ENCODE measurements at regions not wholly inside any gene's neighbourhood (a gene's known extent, or its start where the extent isn't known, plus 50 kb on each side); places are given as distances from the start of the nearest gene placed in this dataset.

- WGBS, 10 experiments, result 0 to 100% (median 61%) methylated on average over 1 to 8 of the region's 8 CpGs; no CpG with 5 or more reads in 1 of the 10 experiments
- ATAC-seq (replicated peaks in 6 of 8), result peak in 1 of 8 experiments; percentile 55
- Histone ChIP-seq H3K27ac (no peak overlapping the region), H3K4me3 (no peak overlapping the region), H3K4me1 (replicated peaks in 1 of 2) (peaks cover 6 to 30% of the 10 kb centered on the region in 2 donors)
- in situ Hi-C loops (cut with MboI; ENCODE audit: low pct_unique_long_range_greater_than_20kb in 2 of 9, low sequenced_read_pairs in 9 of 9, unreplicated experiment in 9 of 9), result no loop called here
These were observed 461.7 kb upstream of the SOX11 start for GRCh38 chr2:5230444-5230843.

- 0 to 85% (median 50%) methylated on average over 1 to 3 of the region's 3 CpGs for WGBS, 10 experiments
- in situ Hi-C loops (cut with MboI; ENCODE audit: low pct_unique_long_range_greater_than_20kb in 2 of 9, low sequenced_read_pairs in 9 of 9, unreplicated experiment in 9 of 9), result no loop called here
- Histone ChIP-seq H3K4me1 (replicated peaks in 1 of 2) (peaks cover 6 to 30% of the 10 kb centered on the region in 2 donors), H3K4me3 (no peak overlapping the region), H3K27ac (no peak overlapping the region)
- peak in 1 of 8 experiments; percentile 53 for ATAC-seq (replicated peaks in 6 of 8)
These were observed 461.3 kb upstream of the SOX11 start for GRCh38 chr2:5230855-5231254.

DNA sequence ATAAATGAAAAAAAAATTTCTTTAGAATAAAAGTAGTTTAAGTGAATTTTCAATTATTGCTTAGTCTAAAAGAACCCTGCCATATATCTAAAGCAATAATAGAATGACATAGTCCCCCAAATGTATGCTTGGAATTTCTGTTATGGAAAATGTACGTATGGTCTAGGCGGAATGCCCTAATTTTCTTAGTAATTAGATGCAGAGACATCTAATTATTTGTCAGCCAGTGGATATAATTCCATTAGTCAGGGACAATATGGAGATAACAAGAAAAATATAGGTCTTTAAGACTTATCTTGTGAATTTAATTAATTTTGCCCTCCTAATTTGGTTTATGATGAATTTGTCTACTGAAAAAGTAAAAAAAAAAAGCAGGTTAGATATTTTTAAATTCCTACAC, 460.9 kb upstream of the SOX11 start:
- no peak for ATAC-seq (replicated peaks in 6 of 8)
- Histone ChIP-seq H3K4me1 (replicated peaks in 1 of 2) (peaks cover 6 to 30% of the 10 kb centered on the region in 2 donors), H3K27ac (no peak overlapping the region), H3K4me3 (no peak overlapping the region)
- in situ Hi-C loops (cut with MboI; ENCODE audit: low pct_unique_long_range_greater_than_20kb in 2 of 9, low sequenced_read_pairs in 9 of 9, unreplicated experiment in 9 of 9), result no loop called here
- 0 to 100% (median 50%) methylated on average over 2 of the region's 2 CpGs; no CpG with 5 or more reads in 1 of the 10 experiments for WGBS, 10 experiments

DNA sequence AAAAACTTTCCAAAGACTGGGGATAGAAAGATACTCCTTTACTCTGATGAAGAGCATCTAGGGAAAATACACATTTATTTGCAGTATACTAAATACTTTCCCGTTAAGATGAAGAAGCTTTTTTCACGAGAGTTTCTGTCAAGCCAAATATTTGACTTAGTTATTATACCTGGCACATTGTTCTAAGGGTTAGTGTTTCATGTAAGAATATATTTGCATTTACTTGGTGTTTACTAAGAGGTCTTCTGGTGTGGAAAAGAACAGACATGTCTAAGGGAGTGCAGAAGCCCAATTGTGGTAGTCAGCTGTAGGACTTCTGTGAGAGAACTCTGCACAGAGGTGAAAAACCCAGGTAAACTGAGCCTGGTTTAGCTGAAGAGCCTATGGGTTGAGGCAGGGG, 457.6 kb upstream of the SOX11 start:
- 0 to 94% (median 40%) methylated on average over 1 to 2 of the region's 2 CpGs; no CpG with 5 or more reads in 1 of the 10 experiments for WGBS, 10 experiments
- H3K4me3 ChIP-seq, result no peak overlapping the region
- peaks cover 2 to 21% of the 10 kb centered on the region in 2 donors for H3K4me1 ChIP-seq (replicated peaks in 1 of 2)
- no peak overlapping the region for H3K27ac ChIP-seq
- no peak for ATAC-seq (replicated peaks in 6 of 8)
- in situ Hi-C loops (cut with MboI; ENCODE audit: low pct_unique_long_range_greater_than_20kb in 2 of 9, low sequenced_read_pairs in 9 of 9, unreplicated experiment in 9 of 9), result no loop called here

DNA sequence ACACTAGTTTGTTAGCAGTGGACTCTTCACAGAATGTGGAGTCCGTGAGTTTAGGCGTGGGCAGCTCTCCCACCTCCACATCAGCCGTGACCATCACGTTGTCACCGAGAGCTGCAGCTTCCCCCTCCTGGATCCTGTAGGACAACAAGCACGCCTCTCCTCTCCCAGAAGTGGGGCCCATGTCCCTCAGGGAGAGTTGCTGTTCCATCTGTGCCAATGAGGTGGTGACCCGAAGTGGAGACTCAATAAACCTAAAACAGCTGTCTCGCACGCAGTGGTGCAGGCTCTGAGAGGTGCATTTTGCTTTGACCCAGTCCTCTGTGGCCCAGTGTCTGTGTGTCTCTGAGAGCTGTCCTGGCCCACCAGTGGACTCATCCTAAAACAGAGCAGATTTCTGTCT, 456.5 kb upstream of the SOX11 start:
- 10 to 100% (median 80%) methylated on average over 1 to 3 of the region's 9 CpGs; no CpG with 5 or more reads in 4 of the 10 experiments for WGBS, 10 experiments
- no peak overlapping the region for H3K27ac ChIP-seq
- in situ Hi-C loops (cut with MboI; ENCODE audit: low pct_unique_long_range_greater_than_20kb in 2 of 9, low sequenced_read_pairs in 9 of 9, unreplicated experiment in 9 of 9), result no loop called here
- peak in 2 of 8 experiments; percentile 37 to 76 for ATAC-seq (replicated peaks in 6 of 8)
- H3K4me3 ChIP-seq, result no peak overlapping the region
- H3K4me1 ChIP-seq (replicated peaks in 1 of 2), result peaks cover 0 to 12% of the 10 kb centered on the region in 2 donors

DNA sequence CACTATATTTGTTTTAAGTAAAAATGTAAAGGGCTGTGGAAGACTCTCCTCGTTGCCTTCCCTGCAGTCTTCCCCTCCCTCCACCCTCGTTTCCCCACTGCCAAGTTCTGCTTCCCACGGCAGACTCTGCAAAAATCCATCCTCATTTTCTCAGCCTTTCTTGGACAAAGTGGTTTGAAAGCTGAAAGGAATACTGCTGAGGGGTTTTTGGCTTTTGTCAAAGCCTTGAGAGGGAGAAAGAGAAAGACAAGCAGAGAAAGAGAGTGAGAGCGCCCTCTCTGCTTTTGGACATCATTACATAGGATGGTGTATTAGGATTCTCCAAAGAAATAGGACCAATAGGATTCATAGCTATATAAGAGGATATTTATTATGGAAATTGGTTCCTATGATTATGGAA, 455.9 kb upstream of the SOX11 start:
- peak in 1 of 8 experiments; percentile 61 for ATAC-seq (replicated peaks in 6 of 8)
- Histone ChIP-seq H3K4me3 (no peak overlapping the region), H3K27ac (no peak overlapping the region), H3K4me1 (replicated peaks in 1 of 2) (peaks cover 0 to 10% of the 10 kb centered on the region in 2 donors)
- in situ Hi-C loops (cut with MboI; ENCODE audit: low pct_unique_long_range_greater_than_20kb in 2 of 9, low sequenced_read_pairs in 9 of 9, unreplicated experiment in 9 of 9), result no loop called here
- 5 to 100% (median 34%) methylated on average over 1 to 4 of the region's 4 CpGs; no CpG with 5 or more reads in 1 of the 10 experiments for WGBS, 10 experiments

- Histone ChIP-seq H3K4me3 (no peak overlapping the region), H3K27ac (no peak overlapping the region), H3K4me1 (replicated peaks in 1 of 2) (peaks cover 0 to 5% of the 10 kb centered on the region in 2 donors)
- ATAC-seq (replicated peaks in 6 of 8), result no peak
- 4 to 81% (median 67%) methylated on average over 2 to 3 of the region's 3 CpGs; no CpG with 5 or more reads in 1 of the 10 experiments for WGBS, 10 experiments
- in situ Hi-C loops (cut with MboI; ENCODE audit: low pct_unique_long_range_greater_than_20kb in 2 of 9, low sequenced_read_pairs in 9 of 9, unreplicated experiment in 9 of 9), result no loop called here
These were observed 449.4 kb upstream of the SOX11 start for GRCh38 chr2:5242751-5243150.

GRCh38 chr2:5250482-5250881, 441.7 kb upstream of the SOX11 start:
- WGBS, 10 experiments, result 0 to 77% (median 50%) methylated on average over 1 to 5 of the region's 5 CpGs; no CpG with 5 or more reads in 2 of the 10 experiments
- in situ Hi-C loops (cut with MboI; ENCODE audit: low pct_unique_long_range_greater_than_20kb in 2 of 9, low sequenced_read_pairs in 9 of 9, unreplicated experiment in 9 of 9), result no loop called here
- Histone ChIP-seq H3K4me1 (replicated peaks in 1 of 2) (peaks cover 0 to 9% of the 10 kb centered on the region in 2 donors), H3K4me3 (no peak overlapping the region), H3K27ac (no peak overlapping the region)
- peak in 1 of 8 experiments; percentile 39 for ATAC-seq (replicated peaks in 6 of 8)

- Histone ChIP-seq H3K27ac (no peak overlapping the region), H3K4me3 (no peak overlapping the region), H3K4me1 (replicated peaks in 1 of 2) (peaks cover 0 to 9% of the 10 kb centered on the region in 2 donors)
- in situ Hi-C loops (cut with MboI; ENCODE audit: low pct_unique_long_range_greater_than_20kb in 2 of 9, low sequenced_read_pairs in 9 of 9, unreplicated experiment in 9 of 9), result no loop called here
- 17 to 100% (median 87%) methylated on average over 1 to 9 of the region's 9 CpGs; no CpG with 5 or more reads in 1 of the 10 experiments for WGBS, 10 experiments
- ATAC-seq (replicated peaks in 6 of 8), result no peak
These were observed 438.9 kb upstream of the SOX11 start for GRCh38 chr2:5253263-5253662.

- in situ Hi-C loops (cut with MboI; ENCODE audit: low pct_unique_long_range_greater_than_20kb in 2 of 9, low sequenced_read_pairs in 9 of 9, unreplicated experiment in 9 of 9), result no loop called here
- ATAC-seq (replicated peaks in 6 of 8), result peak in 5 of 8 experiments; percentile 44 to 88 (median 74)
- WGBS, 10 experiments, result 4 to 82% (median 44%) methylated on average over 3 to 8 of the region's 8 CpGs; no CpG with 5 or more reads in 2 of the 10 experiments
These were observed 437.3 kb upstream of the SOX11 start for GRCh38 chr2:5254791-5255332.

DNA sequence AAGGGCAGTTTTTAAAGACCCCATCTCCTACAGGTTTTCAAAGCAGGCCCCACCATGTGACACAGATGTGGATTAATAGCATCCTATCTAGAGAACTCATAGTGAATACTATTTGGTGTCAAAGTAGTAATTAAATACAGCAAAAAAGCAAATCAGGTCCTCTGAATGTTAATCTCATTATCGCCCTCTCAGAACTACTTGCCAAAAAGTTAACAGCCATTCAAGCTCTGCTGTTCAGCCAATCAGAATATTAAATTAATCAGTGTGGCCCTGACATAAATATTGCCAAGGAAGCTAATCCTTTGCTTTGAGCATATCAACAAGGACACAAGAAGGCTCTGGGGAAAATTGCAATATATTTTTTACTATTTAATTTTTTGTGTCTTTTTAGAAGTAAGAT, 428.9 kb upstream of the SOX11 start:
- no peak for ATAC-seq (replicated peaks in 6 of 8)
- H3K4me3 ChIP-seq, result no peak overlapping the region
- in situ Hi-C loops (cut with MboI; ENCODE audit: low pct_unique_long_range_greater_than_20kb in 2 of 9, low sequenced_read_pairs in 9 of 9, unreplicated experiment in 9 of 9), result no loop called here
- 0 to 100% (median 76%) methylated on average over 1 of the region's 1 CpG; no CpG with 5 or more reads in 2 of the 10 experiments for WGBS, 10 experiments
- H3K27ac ChIP-seq, result no peak overlapping the region
- H3K4me1 ChIP-seq (replicated peaks in 1 of 2), result peaks cover 5 to 19% of the 10 kb centered on the region in 2 donors

More at GRCh38 chr2:5254791-5255332, 437.3 kb upstream of the SOX11 start:
- no peak overlapping the region for H3K4me3 ChIP-seq
- H3K27ac ChIP-seq, result no peak overlapping the region
- H3K4me1 ChIP-seq (replicated peaks in 1 of 2), result peaks cover 0 to 9% of the 10 kb centered on the region in 2 donors

GRCh38 chr2:5264361-5264760, 427.8 kb upstream of the SOX11 start:
- peak in 5 of 8 experiments; percentile 51 to 82 (median 65) for ATAC-seq (replicated peaks in 6 of 8)
- Histone ChIP-seq H3K4me3 (no peak overlapping the region), H3K4me1 (replicated peaks in 1 of 2) (peaks cover 5 to 19% of the 10 kb centered on the region in 2 donors), H3K27ac (no peak overlapping the region)
- WGBS, 10 experiments, result 8 to 31% (median 16%) methylated on average over 2 to 3 of the region's 3 CpGs; no CpG with 5 or more reads in 3 of the 10 experiments
- in situ Hi-C loops (cut with MboI; ENCODE audit: low pct_unique_long_range_greater_than_20kb in 2 of 9, low sequenced_read_pairs in 9 of 9, unreplicated experiment in 9 of 9), result no loop called here

- Histone ChIP-seq H3K4me3 (no peak overlapping the region), H3K27ac (no peak overlapping the region), H3K4me1 (replicated peaks in 1 of 2) (peaks cover 21 to 24% of the 10 kb centered on the region in 2 donors)
- peak in 1 of 8 experiments; percentile 23 for ATAC-seq (replicated peaks in 6 of 8)
- in situ Hi-C loops (cut with MboI; ENCODE audit: low pct_unique_long_range_greater_than_20kb in 2 of 9, low sequenced_read_pairs in 9 of 9, unreplicated experiment in 9 of 9), result no loop called here
- 0 to 100% (median 67%) methylated on average over 1 of the region's 1 CpG; no CpG with 5 or more reads in 1 of the 10 experiments for WGBS, 10 experiments
These were observed 407.1 kb upstream of the SOX11 start for GRCh38 chr2:5285061-5285460.

Data from motor neuron (in vitro differentiated cells).